ENCODE measurements at regions not wholly inside any gene's neighbourhood (a gene's known extent, or its start where the extent isn't known, plus 50 kb on each side); places are given as distances from the start of the nearest gene placed in this dataset.

- DNase-seq (ENCODE audit: low spot score), result no peak
- WGBS, result 82% methylated on average over 2 of the region's 2 CpGs
Observed at GRCh38 chr5:60334281-60334713, 365.7 kb downstream of the DEPDC1B start.

More at GRCh38 chr5:60334281-60334713, 365.7 kb downstream of the DEPDC1B start:
- Histone ChIP-seq H3K27ac (ENCODE audit: low read depth in 1 of 2, low read length in 2 of 2) (no peak overlapping the region), H3K9ac (ENCODE audit: low read depth in 1 of 2, low read length in 2 of 2) (no peak overlapping the region), H3K27me3 (ENCODE audit: control insufficient read depth in 4 of 4, insufficient read depth in 4 of 4, low read length in 3 of 4) (no peaks in the 10 kb centered on the region), H3K9me3 (ENCODE audit: control insufficient read depth in 4 of 4, low read length in 3 of 4) (no peaks in the 10 kb centered on the region), H3K4me3 (ENCODE audit: low read depth in 1 of 3, low read length in 3 of 3) (no peak overlapping the region), H3K4me1 (ENCODE audit: control insufficient read depth in 4 of 4, insufficient read depth in 4 of 4, low read length in 3 of 4) (no peaks in the 10 kb centered on the region), H3K36me3 (ENCODE audit: control insufficient read depth in 4 of 4, insufficient read depth in 3 of 4, low read depth in 1 of 4, low read length in 3 of 4) (no peaks in the 10 kb centered on the region)
- TF ChIP-seq YY1 (IDR thresholded peaks at IDR 0.05) (no peak), NR2F2 (IDR thresholded peaks at IDR 0.05) (no peak), JUND (IDR thresholded peaks at IDR 0.05) (no peak), TAF1 (conservative IDR thresholded peaks at IDR 0.05) (no peak), REST (IDR thresholded peaks at IDR 0.05) (no peak), RXRA (IDR thresholded peaks at IDR 0.05) (no peak), GABPA (IDR thresholded peaks at IDR 0.05 in 1 of 2, conservative IDR thresholded peaks at IDR 0.05 in 1 of 2) (no peak), MAX (IDR thresholded peaks at IDR 0.05) (no peak), CTCF (IDR thresholded peaks at IDR 0.05; ENCODE audit: low read depth, low read length, missing input control) (no peak), SP1 (IDR thresholded peaks at IDR 0.05) (no peak), FOXA1 (IDR thresholded peaks at IDR 0.05) (no peak), RAD21 (IDR thresholded peaks at IDR 0.05) (no peak), HNF4A (conservative IDR thresholded peaks at IDR 0.05) (no peak), ZBTB33 (IDR thresholded peaks at IDR 0.05) (no peak), FOXA2 (IDR thresholded peaks at IDR 0.05) (no peak), HNF4G (IDR thresholded peaks at IDR 0.05) (no peak), ATF3 (IDR thresholded peaks at IDR 0.05) (no peak), EGR1 (IDR thresholded peaks at IDR 0.05; ENCODE audit: low read depth in 2 of 2) (no peak)

All from liver (tissue), 8 donors.